NCI-H69 (cell line): ENCODE measurements at regions not wholly inside any gene's neighbourhood (a gene's known extent, or its start where the extent isn't known, plus 50 kb on each side); places are given as distances from the start of the nearest gene placed in this dataset.

Experiments
- DNase-seq: peaks from one replicate; lab custom pipeline; 2025; lab: John Stamatoyannopoulos, UW

DNA sequence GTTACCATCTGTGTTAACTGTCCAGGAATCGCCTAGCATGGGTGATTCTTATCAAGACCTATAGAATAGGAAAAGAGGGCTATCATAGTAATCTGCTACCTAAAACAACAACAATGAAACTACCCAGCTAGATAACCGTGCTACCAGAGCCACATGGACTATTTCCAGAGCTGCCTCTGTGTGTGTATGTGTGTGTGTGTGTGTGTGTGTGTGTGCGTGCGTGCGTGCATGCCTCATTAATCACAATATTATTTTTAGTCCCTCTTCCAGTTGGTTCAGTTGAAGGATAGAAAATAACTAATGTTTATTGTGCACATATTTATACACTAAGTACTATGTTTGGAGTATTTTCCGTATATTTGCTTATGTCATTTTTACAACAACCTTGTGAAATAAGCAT is 201.1 kb downstream of the SP3 start:
- no peak for DNase-seq

GRCh38 chr2:173766537-173767289 is 198.5 kb downstream of the SP3 start:
- DNase-seq, result no peak

DNA sequence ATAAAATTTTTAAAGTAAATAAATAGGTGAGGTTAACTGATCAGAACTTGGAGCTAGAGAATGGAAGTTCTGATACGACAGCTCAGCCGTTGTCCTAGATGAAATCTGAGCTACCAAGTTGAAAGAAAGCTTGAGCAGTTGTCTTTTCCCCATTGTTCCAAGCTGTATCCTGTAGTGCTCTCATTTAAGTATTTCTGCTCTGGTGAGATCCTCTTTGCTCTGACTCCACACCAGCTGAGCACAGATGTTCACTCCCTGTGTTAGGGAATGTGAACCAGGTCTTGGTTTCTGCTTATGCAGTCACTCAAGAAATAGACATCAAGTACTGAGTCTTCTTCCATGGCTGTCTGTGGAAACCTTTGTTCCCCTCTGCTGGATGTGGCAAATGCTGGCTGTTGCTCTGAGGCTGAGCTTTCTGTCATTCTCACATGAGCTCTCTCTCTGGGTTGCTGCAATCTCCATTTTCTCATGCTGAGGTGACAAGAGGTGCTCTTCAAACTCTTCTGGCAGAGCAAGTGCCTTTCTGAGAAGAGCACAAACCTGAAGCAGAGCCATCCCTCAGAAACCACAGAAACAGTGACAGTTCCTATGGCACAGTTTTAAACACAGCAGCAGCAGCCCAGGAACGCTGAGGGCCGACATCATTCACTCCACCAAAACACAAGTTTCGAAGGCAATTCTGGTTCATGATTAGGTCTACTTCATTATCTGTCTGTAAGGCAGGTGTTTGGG is 194.1 kb downstream of the SP3 start:
- DNase-seq, result no peak

- DNase-seq, result no peak
These were observed 193.0 kb downstream of the SP3 start for GRCh38 chr2:173772205-173772604.

DNA sequence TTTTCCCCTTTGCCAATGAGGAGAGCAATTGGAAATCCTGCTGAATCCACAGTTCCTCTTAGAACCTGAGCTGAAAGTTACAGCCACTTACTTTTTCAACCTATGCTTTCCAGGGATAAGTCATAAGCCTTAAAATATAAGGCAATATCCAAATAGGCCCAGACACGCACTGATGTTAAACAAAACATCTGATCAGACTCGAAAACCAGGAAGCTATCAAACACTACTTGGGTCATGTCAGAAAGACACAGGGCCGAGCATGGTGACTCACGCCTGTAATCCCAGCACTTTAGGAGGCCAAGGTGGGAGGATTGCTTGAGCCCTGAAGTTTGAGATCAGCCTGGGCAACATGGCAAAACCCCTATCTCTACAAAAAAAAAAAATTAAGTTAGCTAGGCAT is 192.1 kb downstream of the SP3 start:
- DNase-seq, result no peak

- DNase-seq, result no peak
These were observed 189.7 kb downstream of the SP3 start for GRCh38 chr2:173775440-173775839.

- DNase-seq, result no peak
These were observed 182.5 kb downstream of the SP3 start for GRCh38 chr2:173782681-173783080.

DNA sequence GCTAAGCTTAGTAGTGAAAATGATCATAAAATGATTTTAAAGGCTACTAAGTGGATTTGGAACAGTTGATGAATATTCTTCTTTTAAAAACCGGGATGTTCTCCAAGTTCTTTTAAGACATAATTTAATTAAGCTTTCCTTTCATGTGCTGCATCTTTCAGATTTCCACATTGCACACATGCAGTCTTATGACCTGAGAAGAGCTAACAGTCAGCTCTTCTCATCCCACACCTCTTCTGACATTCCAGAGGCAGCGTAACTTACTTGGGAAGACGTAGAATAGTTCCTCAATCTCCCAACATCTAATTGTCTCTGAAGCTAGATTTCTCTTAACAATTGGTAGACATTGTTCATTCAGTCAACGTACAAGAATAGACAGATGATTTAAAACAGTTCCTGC is 181.8 kb downstream of the SP3 start:
- no peak for DNase-seq

DNA sequence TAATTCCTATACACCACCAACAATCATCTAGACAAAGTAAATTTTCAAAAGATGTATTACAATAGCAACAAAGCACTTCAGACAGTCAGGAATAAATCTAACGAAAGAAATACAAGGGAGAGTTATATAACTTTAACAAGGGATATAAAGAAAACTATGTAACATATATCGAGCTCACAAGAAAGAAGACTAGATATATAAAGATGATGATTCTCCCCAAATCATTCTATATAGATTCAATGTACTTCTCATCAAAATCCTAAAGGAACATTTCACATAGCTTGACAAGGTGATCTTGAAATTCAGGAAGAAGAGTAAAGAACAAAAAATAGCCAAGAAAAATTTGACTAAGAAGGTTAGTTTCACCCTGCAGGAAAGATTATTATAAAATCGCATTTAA is 179.4 kb downstream of the SP3 start:
- no peak for DNase-seq

GRCh38 chr2:173791502-173791901 is 173.7 kb downstream of the SP3 start:
- no peak for DNase-seq

DNA sequence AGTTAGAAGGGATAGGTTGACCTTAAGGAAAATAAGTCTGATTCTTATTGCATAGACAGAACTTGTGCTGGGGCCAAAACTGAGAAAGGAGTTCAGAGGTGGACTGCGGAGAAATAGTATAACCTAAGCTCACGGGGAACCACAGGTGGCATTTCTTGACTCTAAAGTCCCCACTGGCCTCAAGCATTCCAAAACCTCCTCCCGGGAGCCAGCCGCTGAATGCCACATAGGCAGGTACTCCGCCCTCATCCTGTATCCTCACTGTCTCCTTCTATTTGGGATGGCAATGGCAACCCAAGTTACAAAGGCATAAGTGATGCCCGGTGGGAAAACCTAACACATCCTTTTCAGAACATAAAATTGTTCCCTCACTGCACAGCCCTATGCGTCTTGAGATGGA is 173.0 kb downstream of the SP3 start:
- DNase-seq, result no peak

- no peak for DNase-seq
These were observed 172.4 kb downstream of the SP3 start for GRCh38 chr2:173792741-173793140.

DNA sequence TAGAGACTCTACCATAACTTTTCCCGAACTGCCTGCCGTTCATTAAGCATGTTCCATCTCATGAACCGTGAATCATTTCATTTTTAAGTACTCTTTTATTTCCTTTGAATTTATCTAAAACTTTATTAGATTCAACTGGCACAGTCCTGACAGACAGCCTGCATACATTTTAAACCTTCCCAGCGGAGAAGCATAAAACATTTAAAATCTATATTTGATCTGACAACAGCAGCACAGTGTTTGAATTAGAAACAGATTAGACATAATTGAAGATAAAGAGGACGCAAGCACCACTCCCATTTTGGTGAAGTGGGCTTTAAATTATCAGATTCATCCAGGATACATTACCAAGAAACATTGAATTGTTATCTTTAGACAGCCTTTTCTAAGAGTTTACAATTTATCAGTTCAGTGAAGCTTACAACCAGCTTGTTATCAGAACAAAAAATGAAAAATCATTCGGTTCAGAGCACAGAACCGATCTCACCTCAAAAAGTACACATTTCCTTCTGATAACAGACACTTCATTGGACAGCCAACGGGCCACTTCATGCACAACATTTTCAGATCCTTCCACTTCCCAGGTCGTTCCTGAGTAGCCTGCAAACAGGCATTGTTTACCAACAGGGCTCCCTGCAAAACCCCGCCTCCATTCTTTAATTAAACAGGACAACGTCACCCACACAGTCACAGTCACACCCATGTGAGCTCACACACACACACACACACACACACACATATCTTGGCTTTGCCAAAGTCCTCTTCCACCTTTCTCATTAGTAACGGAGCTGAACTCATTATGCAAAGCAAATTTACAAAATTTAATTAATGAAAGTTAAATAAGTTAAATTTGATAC is 171.2 kb downstream of the SP3 start:
- peak; percentile 3 for DNase-seq

DNA sequence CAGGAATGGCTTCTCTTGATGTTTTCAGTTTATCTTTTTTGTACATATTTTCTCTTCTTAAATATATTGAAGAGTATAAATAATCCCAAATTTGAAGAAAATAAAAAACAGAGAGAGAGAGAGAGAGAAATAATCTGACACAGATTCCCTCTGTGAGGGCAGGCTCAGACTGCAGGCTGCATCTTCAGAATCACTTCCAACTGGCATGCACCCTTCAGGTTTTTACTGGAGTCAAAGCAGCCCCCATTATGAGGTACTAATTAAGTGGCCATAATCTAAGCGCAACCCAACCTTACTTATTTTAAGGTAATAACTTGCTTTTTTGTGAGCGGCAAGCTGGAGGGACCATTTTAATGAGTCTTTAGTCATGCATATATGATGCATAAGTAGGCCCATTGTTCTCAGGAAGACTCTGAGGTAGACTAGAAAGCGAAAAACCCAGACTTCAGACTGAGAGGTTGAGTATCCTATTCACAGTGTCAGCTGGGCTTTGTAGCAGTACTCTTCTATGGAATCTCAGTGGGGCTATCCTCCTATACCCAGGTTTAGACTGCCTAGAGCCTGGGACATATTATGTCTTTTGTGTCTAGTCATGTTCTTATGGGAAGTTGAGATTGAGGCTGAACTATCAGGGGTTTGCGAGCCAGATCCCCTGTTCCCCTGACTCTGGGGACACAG is 167.4 kb downstream of the SP3 start:
- DNase-seq, result no peak

DNA sequence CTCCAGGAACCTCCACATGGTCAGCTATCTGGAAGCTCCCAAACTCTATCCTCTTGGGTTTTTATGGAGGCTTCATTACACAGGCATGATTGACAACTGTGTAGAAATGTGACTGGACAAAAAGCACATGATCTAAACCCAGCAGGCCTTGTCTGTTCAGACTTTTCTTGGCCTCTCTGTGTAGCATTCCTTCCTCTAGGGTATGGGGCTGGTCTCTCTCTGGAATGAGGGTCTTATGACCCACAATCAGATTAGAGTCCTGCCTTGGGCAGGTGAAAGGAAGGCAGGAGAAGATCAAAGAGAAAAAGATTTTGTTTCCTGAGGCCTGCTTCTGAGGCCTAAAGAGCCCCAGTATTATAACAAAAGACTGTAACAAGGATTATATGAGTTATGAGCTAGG is 162.7 kb downstream of the SP3 start:
- DNase-seq, result no peak

DNA sequence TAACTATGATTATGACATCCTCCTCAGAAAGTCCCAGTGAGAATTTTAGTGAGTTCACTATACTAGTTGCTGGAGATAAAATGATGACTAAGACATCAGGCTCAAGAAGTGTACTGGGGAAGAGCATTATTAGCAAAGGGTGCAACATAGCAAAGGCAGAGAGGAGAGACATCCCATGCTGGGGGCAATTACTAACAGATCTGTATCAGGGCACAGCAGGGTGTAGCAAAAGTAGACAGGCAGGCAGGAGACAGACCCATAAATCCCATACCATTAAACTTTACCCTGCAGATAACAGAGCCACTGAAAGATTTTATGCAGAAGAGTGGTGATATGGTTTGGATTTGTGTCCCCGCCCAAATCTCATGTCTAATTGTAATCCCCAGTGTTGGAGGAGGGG is 161.7 kb downstream of the SP3 start:
- DNase-seq, result no peak

DNA sequence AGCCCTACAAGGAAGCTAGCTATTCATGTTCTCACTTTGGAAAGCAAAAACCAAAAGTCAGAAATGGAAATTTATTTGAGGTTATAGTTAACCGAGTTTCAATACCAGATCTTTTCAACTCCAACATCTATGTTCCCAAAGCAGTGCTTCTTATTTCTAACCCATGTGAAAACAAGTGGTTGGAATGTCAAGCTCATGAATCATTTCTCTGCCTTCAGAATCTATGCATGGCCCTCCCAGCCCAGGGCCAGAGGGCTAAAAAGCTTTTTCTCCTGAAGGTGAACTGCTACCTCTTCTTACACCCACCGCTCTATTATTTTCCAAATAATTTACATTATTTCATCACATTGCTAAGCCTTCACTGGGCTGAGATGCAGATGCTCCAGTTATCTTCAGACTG is 158.4 kb downstream of the SP3 start:
- DNase-seq, result no peak

DNA sequence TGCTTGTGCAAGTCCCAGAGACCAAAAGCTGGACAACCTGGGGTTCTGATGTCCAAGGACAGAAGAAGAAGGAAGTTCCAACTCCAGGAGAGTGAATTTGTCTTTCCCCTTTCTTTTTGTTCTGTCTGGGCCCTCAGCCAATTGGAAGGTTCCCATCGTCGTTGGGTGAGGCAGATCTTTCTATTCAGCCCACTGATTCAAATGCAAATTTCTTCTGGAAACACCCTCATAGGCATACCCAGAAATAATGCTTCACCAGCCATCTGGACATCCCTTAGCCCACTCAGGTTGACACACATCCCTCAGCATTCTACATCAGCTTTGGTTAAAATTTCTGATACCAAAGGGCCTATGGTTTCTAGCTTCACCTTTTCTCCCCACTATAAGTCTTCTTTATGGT is 156.5 kb downstream of the SP3 start:
- no peak for DNase-seq

- no peak for DNase-seq
These were observed 152.9 kb downstream of the SP3 start for GRCh38 chr2:173812321-173812720.

- DNase-seq, result no peak
These were observed 150.9 kb downstream of the SP3 start for GRCh38 chr2:173814306-173814705.

GRCh38 chr2:173815772-173816171 is 149.4 kb downstream of the SP3 start:
- no peak for DNase-seq

GRCh38 chr2:173817582-173817981 is 147.6 kb downstream of the SP3 start:
- DNase-seq, result no peak
